ENCODE measurements at regions not wholly inside any gene's neighbourhood (a gene's known extent, or its start where the extent isn't known, plus 50 kb on each side); places are given as distances from the start of the nearest gene placed in this dataset.

DNA sequence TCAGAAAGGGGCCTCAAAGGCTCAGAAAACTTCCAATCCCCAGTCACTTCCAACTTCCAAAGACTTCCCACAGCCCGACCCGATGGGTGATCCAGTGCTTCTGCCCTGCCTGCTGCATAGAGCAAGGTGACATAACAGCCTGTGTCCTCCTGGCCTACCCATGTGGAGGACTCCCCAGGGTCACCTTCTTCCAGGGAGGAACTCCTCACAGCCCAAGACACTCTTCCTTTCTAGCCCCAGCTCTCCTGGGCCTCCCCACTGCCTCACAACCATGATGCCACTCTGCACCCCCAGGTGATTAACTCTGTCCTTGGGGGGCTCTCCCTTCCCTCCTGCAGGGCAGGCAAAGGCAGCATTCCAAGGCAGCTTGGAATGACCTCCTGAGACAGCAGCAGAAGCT is 158.4 kb upstream of the PDE1C start:
- TF ChIP-seq CTCF (IDR thresholded peaks at IDR 0.05; ENCODE audit: poor library complexity, severe bottlenecking) (no peak), POLR2AphosphoS5 (IDR thresholded peaks at IDR 0.05) (no peak), EZH2 (IDR thresholded peaks at IDR 0.05; ENCODE audit: borderline replicate concordance, insufficient read depth, low read length, poor library complexity, severe bottlenecking) (no peak)
- TF ChIP-seq, protein P1, sequence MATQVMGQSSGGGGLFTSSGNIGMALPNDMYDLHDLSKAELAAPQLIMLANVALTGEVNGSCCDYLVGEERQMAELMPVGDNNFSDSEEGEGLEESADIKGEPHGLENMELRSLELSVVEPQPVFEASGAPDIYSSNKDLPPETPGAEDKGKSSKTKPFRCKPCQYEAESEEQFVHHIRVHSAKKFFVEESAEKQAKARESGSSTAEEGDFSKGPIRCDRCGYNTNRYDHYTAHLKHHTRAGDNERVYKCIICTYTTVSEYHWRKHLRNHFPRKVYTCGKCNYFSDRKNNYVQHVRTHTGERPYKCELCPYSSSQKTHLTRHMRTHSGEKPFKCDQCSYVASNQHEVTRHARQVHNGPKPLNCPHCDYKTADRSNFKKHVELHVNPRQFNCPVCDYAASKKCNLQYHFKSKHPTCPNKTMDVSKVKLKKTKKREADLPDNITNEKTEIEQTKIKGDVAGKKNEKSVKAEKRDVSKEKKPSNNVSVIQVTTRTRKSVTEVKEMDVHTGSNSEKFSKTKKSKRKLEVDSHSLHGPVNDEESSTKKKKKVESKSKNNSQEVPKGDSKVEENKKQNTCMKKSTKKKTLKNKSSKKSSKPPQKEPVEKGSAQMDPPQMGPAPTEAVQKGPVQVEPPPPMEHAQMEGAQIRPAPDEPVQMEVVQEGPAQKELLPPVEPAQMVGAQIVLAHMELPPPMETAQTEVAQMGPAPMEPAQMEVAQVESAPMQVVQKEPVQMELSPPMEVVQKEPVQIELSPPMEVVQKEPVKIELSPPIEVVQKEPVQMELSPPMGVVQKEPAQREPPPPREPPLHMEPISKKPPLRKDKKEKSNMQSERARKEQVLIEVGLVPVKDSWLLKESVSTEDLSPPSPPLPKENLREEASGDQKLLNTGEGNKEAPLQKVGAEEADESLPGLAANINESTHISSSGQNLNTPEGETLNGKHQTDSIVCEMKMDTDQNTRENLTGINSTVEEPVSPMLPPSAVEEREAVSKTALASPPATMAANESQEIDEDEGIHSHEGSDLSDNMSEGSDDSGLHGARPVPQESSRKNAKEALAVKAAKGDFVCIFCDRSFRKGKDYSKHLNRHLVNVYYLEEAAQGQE (IDR thresholded peaks at IDR 0.05; ENCODE audit: borderline replicate concordance): no peak

All from neural cell (in vitro differentiated cells).